NCI-H2227 (cell line): ENCODE measurements at regions not wholly inside any gene's neighbourhood (a gene's known extent, or its start where the extent isn't known, plus 50 kb on each side); places are given as distances from the start of the nearest gene placed in this dataset.

Experiments used
- DNase-seq: peaks from one replicate; lab custom pipeline; 2025; ENCODE audit not compliant: unreplicated experiment; lab: John Stamatoyannopoulos, UW

DNA sequence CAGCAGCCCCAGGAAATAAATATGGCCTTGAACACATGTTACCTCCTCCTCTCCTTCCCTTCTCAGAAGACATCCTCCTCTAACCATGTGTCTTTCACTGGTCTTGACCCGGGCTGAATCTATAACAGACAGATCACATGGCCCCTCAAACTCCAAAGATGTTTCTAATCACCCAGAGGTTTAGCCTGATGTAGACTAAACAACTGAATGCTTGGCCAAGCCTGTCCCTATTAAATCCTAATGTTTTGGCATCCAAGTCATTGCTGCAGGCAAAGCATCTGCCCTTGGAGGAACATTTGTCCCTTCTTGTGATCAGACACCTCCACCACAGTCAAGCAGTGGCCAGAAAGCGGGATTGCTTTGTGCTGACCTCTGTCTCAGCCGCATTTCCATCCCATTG is 65.5 kb downstream of the ANKRD60 start:
- no peak for DNase-seq

DNA sequence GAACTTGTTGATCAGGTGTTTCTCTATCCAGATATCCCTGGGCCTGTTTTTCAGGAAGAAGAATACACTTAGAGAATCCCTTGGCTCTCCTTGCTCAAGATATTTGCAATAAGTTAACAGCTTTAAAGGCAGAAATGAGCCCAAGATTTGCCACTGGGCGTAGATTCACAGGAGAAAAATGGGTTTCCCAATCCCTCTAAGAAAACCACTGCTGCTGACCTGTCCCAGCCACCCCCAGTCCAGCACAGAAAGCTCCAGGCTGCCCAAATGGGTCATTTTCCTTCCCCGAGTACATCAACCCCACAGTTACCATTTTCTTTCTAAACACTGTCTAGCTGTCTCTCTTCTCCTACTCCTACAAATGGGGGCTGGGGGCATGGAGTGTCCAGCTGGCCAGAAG is 67.3 kb downstream of the ANKRD60 start:
- DNase-seq, result no peak

DNA sequence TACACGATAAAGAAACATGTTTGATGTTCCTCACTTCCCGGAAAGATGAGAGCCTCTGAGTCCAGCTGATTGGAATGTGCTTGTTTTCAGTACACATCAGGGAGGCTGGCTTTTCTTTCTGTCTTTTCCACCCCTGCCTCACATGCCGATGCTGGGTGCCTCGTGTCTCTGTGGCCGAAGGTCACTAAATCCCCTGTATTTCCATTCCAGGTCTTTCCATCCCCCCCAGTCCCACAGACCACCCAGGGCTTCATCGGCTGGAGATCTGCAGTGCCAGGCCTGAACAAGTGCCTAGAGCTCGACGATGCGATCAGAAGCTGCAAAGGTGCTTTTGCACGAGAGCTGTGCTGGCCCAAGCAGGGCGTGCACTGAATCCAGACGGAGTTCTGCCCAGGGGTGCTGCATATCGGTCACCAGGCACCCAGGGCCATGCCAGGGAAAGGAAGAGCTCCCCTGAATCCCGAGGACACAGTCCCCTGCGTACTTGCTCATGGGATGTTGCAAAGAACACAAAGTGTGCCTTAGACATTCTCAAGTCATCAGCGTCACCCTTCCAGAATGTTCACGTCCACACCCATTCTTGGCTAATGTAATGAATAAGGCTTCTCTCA is 67.9 kb downstream of the ANKRD60 start:
- DNase-seq, result no peak

DNA sequence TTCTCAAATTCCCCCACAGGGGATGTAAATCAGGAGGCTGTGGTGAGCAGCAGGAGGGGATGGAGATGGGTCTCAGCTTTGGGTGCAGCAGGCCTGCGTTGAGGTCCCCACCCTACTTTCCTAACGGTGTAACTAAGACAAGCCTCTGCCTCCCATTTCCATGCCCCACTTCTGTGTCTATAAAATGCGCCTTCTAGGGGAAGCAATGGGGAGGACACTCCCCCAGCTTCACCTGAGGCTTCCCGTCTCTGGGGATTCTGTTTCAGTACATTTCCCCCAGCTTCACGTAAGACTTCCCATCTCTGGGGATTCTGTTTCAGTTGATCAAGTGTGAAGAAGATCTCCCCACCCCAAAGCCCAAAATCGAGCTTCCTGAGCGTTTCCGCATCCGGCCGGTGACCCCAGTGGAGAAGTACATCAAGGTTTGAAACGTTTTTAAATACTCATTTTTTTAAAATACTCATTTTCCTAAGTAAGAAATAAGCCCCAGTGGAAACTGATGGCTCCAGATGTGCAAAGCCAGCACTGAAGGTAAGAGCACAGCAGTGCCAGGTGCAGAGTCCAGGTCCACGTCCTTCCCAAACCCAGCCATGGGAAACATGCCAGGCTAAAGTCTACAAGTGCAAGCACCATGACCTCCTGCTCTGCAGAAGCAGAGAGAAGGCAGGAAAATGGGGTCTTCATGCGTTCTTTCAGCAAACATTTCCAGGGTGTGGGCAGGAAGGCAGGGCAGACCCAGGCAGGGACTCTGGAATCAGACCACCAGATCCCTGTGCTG is 73.1 kb downstream of the ANKRD60 start:
- no peak for DNase-seq

DNA sequence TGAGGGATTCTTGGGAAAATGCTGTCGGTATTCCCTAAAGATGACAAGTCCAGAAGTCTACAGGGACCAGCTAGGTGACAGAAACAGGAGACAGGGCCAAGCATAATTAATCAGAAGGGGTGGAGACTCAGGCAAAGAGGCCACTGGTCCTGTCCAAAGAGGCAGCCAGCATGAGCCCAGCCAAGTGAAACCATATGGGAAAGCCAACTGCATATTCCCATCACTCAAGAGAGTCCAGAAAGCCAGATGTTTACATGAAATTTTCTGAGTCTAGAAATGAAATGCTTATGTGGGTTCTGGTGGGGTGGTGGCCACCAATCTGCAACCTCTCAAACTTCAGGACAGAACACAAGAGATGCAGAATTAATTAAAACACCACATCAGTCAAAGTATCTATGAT is 74.3 kb downstream of the ANKRD60 start:
- no peak for DNase-seq

DNA sequence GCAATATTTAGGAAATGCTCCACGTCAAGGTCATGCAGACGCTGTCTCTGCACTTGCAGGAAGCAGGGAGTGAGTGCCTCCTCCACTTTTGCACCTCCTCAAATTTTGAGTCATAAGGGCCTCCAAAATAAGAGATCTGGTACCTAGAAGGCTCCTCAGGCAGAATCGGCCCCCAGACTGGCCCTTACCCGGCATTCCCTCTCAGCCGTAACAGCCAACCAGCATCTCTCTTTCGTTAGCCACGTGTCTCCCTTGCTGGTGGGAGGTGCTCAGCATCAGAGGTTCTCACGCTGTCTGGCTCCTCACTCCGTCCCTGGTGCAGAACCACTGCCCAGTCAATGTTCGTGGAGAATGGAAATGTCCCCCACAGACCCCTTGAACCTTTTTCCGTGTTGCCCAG is 75.3 kb downstream of the ANKRD60 start:
- DNase-seq, result no peak

DNA sequence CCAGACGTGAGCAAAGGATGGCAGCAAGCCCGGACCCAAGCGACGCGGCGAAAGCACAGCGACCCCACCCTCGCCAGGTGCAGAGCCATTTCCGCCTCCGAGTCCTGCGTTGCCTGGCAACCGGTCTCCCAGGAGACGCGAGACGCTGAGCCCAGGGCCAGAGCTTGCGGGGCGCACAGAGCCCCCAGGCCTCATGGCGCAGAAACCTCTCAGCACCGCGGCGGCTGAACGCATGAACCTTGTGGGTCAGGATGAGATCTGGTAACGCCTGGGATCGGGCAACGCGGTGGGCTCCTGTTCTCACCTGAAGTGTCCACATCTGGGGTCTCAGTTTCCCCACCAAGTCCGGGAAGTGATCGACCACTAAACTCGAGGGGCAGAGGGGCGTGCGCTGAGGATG is 77.7 kb downstream of the ANKRD60 start:
- DNase-seq, result peak; percentile 31

DNA sequence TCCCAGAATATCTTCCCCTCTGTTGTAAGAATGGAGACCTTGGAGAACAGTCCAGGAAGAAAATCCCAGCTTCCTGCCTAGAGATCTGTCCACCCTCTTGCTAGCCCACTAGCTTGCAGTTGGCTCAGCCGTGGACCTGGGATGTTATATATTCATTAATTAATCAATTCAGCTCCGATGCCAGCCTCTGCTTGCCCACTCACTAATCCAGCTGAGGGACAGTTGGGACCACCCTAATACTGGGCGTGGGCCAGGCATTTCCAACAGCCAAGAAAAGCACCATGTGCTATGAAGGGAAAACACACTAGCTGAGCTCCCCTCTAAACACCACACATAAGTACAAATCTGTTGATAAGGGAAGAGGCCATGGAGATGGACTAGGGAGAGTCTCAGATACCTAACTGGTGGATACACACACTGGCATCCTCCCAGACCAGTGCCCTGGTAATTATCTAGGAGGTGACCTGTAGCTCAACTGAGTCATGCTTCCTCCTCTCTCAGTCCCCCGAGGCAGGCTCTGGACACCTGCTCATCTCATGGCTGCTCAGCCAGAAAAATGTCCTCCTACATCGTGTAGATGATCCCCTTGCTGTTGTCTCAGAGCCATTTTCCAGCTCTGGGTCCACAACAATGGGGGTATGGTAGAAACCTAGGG is 78.9 kb downstream of the ANKRD60 start:
- no peak for DNase-seq

DNA sequence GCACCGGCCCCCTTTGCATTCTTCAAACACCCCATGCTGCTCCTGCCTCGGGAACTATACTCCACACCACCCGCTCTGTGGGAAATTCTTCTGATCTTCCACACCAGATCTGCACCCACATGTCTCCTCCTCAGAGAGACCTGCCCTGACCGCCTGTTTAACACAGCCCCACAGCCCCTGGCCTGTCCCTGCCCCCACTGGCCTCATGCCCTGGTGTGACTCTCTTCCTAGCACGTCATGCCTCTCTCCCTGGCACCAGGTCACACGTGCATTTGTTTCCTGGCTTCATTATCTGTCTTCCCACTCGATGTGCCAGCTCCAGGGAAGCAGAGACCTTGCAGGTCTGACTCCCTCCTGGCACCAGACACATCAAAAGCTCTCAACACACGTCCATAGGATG is 79.6 kb downstream of the ANKRD60 start:
- no peak for DNase-seq

DNA sequence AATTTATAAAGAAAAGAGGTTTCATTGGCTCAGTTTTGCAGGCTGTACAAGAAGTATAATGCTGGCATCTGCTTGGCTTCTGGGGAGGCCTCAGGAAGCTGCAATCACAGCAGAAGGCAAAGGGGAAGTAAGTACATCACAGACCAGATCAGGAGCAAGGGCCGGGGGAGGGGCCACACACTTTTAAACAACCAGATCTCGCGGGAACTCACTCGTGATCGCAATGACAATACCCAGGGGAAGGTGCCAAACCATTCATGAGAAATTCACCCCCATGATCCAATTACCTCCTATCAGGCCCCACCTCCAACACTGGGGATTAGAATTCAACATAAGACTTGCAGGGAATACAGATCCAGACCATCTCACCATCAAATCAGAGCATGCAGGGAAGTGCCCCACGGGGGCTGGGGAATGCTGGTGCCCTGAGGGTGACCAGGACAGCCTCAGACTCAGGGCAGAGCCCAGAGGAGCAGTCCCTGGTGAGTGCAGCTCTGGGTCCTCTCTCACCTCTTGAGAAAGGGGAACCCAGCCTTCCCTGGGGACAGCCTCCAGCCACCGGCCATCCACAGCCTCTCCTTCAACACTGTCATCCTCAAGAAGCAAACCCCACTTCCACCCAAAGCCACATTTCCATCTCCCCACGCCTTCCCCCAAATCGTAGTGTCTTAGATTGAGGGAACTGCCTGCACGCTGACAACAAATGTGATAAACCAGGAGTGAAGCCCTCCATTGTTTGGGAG is 80.7 kb downstream of the ANKRD60 start:
- DNase-seq, result no peak

DNA sequence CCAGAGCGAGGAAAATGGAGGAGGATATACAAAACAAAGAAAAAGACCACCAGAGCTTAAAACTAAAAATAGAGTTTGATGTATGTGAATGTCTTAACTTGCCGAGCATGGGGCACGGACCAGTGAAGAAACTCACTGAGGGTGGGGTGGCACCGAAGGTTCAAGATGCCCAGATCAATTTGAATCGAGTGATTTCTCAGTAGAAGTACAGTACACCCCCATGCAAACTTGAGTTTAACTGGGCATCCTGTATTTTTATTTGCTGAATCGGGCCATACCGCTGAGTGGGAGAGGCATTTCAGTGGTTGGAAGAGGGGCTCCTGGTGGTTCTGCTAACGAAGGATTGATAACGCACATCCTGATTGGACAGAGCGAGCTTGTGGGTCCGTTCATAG is 81.7 kb downstream of the ANKRD60 start:
- DNase-seq, result no peak

DNA sequence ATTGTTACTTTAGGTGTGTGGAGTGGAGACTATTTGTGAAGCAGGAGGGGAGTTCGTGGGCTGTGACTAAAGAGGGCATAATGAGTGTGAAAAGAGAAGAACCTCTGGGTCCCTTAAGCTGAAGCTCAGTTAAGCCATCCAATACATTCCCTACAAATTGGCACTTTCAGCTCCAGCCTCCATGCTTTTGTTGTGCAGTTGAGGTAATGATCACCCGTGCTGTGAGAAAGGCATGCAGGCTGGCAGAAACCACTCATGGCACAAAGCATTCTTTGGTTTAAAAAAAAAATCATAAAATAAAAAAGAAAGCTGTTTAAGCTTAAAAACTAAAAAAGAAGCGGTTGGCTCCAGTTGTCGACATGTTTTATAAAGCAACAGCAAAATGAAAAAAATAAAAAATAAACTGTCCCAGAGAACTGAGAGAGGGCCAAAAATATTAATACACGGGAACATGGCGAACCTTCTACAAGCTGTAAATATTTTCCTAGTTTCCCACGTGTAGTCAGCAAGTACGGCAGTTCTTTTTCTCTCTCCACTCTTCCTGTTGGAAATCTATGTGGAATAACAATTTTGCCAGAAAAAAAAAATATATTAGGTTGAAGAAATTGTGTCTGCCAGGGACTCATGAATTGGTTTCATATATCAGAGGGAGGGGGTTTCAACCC is 82.2 kb downstream of the ANKRD60 start:
- no peak for DNase-seq

DNA sequence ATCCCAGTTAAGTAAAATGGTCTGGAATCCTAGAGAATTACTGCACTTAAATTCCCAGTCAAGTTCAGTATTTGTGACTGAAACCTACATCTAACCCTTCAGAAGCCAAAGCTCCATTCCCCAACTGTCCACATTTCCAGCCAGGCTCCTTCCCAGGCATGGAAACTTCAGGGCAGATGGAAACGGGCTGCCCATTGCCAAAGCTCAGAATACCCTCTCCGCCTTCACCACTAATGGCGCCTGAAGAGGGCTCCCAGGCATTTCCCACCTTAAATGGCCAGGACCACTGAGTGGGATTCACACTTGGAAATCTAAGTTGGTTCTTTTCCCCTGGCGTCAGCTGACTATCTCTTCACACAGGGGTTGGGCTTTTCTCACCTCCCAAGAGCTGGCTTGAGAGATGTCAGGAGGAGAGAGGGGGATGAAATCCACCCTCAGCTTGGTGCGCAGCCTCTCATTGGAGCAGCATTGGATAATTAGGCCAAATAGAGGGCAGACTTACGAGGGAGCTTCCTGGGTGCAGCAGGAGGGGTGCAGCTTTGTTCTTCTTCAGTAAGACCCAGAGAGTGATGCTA is 82.9 kb downstream of the ANKRD60 start:
- DNase-seq, result no peak

DNA sequence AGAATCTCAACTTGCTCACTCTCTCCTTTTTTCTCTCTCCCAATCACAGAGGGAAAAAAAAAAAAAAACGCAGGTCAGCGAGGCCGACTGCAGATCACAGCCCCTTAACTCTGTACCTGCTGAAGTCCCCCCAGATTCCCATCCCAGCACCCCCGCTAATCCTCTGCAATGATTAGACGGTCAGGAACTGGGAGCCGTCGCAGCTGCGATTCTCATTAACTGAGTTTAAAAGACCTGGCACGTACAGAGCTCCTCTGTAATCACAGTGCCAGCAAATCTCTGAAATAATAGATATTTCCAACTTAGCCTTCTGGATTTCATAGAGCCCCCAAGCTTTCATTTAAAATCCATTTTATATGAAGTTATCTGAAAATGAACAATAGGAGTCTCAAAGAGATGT is 84.4 kb downstream of the ANKRD60 start:
- DNase-seq, result no peak

DNA sequence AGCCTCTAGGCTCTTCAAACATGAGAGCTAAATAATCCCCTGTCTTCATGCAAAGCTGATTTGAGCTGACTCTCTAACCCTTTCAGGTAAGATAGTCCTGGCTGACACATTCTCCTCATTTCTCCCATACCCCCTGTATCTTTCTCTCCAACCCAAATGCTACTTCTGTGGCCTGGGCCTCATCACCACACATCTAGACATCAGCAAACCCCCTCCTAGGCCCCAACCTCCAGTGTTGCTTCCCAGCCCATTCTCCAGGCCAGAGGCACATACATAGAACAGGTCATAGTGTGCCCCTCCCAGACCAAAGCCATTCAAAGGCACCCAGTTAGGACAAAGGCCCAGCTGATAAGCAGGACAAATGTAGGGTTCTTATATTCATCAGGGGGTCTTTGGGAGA is 84.9 kb downstream of the ANKRD60 start:
- DNase-seq, result no peak

DNA sequence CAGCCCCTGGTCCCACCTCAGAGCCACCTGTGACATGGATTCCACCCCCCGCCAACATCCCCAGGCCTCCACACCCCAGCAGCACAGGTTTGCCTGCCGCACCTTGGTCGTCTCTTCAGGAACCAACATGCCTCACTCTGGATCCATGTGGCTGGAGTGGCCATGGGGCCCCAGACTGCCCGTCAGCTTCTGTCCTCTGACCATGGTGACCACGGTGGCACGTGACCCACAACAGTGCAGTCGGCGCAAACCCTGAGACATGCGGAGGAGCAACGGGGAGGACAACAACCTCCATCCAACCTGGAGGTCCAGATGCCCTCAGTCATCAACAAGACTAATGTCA is 85.6 kb downstream of the ANKRD60 start:
- DNase-seq, result no peak

DNA sequence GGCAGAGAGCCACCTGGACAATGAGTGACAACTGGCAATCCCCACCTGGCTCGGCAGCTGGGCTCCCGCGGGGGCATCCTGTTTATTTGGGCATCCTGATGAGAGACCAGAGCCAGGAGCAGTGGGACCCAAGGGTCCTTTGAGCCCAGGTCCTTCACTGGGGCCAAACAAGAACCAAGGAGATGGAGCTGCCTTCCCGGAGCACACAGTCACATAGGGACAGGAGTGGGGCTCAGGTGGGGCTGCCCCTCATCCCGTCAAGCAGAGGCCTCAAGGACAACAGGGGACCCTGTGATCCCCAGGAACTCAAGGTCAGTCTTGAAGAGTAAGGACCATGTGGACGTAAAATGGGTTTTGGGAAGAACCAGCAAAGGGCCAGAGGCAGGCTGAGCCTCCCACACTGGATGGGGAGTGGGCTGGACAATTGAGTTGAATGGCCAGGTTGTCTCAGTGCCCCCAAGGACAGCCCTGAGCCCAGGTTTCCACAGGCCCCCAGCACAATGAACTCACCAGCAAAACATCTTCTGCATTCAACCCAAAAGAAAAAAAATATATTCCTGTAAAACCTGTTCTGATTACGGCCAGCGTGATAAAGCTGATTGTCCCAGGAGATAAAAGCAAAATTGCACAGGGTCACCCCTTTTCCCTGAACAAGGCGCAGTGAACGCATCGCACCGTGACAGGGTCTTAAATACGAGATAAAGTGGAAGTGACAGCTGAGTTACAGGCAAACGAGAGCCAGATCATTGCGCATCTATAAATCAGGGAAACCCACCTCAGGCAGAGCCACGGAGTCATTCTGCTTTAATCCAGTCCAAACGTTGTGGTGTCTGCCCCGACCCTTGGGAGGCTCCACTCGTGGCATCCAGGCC is 86.2 kb downstream of the ANKRD60 start:
- DNase-seq, result no peak

DNA sequence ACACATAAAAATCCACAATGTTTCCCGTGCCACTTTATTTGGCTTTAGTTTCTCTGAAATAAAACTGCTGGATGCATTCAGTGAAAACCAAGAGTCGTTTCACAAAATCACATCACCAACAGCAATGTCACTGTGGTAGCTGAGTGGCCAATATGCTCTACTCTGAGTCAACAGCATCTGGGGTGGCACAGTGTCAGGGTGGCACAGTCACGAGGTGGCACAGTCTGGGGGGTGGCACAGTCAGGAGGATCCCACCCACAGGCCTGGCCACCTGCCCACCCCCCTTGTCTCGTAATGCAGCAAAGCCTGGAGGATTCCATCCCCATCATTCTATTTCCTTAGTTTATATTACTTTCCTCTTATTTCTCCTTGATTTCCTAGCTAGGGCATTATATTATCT is 87.0 kb downstream of the ANKRD60 start:
- no peak for DNase-seq

DNA sequence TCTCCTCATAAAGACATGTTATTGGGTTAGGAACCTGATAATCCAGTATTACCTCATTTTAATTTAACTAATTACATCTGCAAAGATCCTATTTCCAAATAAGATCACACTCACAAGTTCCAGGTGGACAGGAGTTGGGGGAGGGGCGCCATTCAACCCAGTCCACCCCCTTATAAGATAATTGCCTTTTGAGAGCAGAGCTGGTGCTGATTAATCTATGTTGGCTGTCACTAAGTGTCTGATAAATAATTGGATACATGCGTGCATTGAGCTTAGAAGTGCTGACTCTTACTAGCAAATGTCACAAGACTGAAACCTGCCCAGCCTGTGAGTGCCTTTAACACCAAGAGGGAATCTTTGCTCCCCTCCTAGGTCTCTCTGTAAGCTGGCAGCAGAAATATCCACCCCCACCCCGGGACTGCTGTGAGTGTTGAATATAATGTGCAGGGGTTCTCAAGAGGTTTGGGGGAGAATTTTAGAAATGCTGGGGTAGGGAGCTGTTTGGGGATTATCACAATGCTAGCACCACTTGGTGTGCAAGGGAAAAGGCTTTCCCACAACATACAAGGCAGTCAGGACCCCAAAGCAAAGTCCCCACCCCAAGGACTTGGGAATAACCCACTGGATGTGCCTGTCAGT is 87.5 kb downstream of the ANKRD60 start:
- DNase-seq, result no peak
